Skeletal muscle cell (primary cell): ENCODE measurements at regions not wholly inside any gene's neighbourhood (a gene's known extent, or its start where the extent isn't known, plus 50 kb on each side); places are given as distances from the start of the nearest gene placed in this dataset.

Experiments
- DNase-seq: peaks from one replicate; pipeline ENCODE4 v3.0.0-alpha.2; 2010; ENCODE audit warnings: low read depth
- H3K4me3 ChIP-seq: 2 replicates; pipeline ENCODE4 v1.5.1; 2011; ENCODE audit warnings: low read depth, mild to moderate bottlenecking, control low read depth, low read length, moderate library complexity

- no peak overlapping the region for H3K4me3 ChIP-seq
- no peak for DNase-seq
These were observed 102.6 kb upstream of the PRR20G start for GRCh38 chr3:127390365-127391025.

GRCh38 chr3:127389913-127390312 lies 102.1 kb upstream of the PRR20G start:
- H3K4me3 ChIP-seq: no peak overlapping the region
- DNase-seq: no peak

- no peak overlapping the region for H3K4me3 ChIP-seq
- no peak for DNase-seq
These were observed 101.6 kb upstream of the PRR20G start for GRCh38 chr3:127389420-127389819.

GRCh38 chr3:127388427-127388826 lies 100.6 kb upstream of the PRR20G start:
- no peak for DNase-seq
- no peak overlapping the region for H3K4me3 ChIP-seq

- DNase-seq: no peak
- no peak overlapping the region for H3K4me3 ChIP-seq
These were observed 99.8 kb upstream of the PRR20G start for GRCh38 chr3:127387556-127388153.

GRCh38 chr3:127387119-127387518 lies 99.3 kb upstream of the PRR20G start:
- no peak overlapping the region for H3K4me3 ChIP-seq
- no peak for DNase-seq

- no peak overlapping the region for H3K4me3 ChIP-seq
- DNase-seq: no peak
These were observed 98.6 kb upstream of the PRR20G start for GRCh38 chr3:127386490-127386889.

- DNase-seq: no peak
- no peak overlapping the region for H3K4me3 ChIP-seq
These were observed 97.7 kb upstream of the PRR20G start for GRCh38 chr3:127385540-127385870.

- no peak overlapping the region for H3K4me3 ChIP-seq
- no peak for DNase-seq
These were observed 97.1 kb upstream of the PRR20G start for GRCh38 chr3:127384717-127385539.

GRCh38 chr3:127383656-127384179 lies 95.9 kb upstream of the PRR20G start:
- no peak for DNase-seq
- H3K4me3 ChIP-seq: no peak overlapping the region

- DNase-seq: no peak
- no peak overlapping the region for H3K4me3 ChIP-seq
These were observed 90.2 kb upstream of the PRR20G start for GRCh38 chr3:127377801-127378655.

GRCh38 chr3:127375151-127375930 lies 87.5 kb upstream of the PRR20G start:
- H3K4me3 ChIP-seq: no peak overlapping the region
- no peak for DNase-seq

GRCh38 chr3:127374086-127375010 lies 86.5 kb upstream of the PRR20G start:
- no peak for DNase-seq
- H3K4me3 ChIP-seq: no peak overlapping the region

GRCh38 chr3:127373441-127374085 lies 85.7 kb upstream of the PRR20G start:
- H3K4me3 ChIP-seq: no peak overlapping the region
- DNase-seq: no peak

GRCh38 chr3:127371846-127372245 lies 84.0 kb upstream of the PRR20G start:
- no peak overlapping the region for H3K4me3 ChIP-seq
- DNase-seq: no peak

- DNase-seq: no peak
- H3K4me3 ChIP-seq: no peak overlapping the region
These were observed 83.5 kb upstream of the PRR20G start for GRCh38 chr3:127371334-127371733.

- no peak overlapping the region for H3K4me3 ChIP-seq
- DNase-seq: no peak
These were observed 83.1 kb upstream of the PRR20G start for GRCh38 chr3:127370906-127371305.
